HEK293 (cell line): ENCODE measurements at regions not wholly inside any gene's neighbourhood (a gene's known extent, or its start where the extent isn't known, plus 50 kb on each side); places are given as distances from the start of the nearest gene placed in this dataset.

Source experiments
- CTCF ChIA-PET: fragments of 350-600 bp; formaldehyde crosslinking; extraction: SDS; loops from one replicate; lab custom pipeline; 2021; ENCODE audit warnings: antibody characterized with exemption; lab: Yijun Ruan, JAX
- POLR2A ChIA-PET: fragments of 300-600 bp; formaldehyde crosslinking; extraction: SDS; loops from one replicate; lab custom pipeline; 2020; ENCODE audit warnings: antibody characterized with exemption, inconsistent platforms; lab: Yijun Ruan, JAX
- H3K27ac ChIP-seq: fragments of 200-500 bp; sonication (Bioruptor generic); 2 replicates; pipeline ENCODE4 v1.5.1; 2014; ENCODE audit warnings: low read depth, low read length, control low read depth, inconsistent platforms; ENCODE audit errors: extremely low read depth
- H3K36me3 ChIP-seq, 2 experiments: fragments of 200-500 bp in 1 of 2; sonication (Bioruptor generic) in 1 of 2; 1 replicate in 1 of 2; 2 replicates in 1 of 2; pipeline ENCODE4 v1.5.1; 2014 to 2017; ENCODE audit warnings: inconsistent platforms in 2 of 2, low read length in 2 of 2; ENCODE audit not compliant: control insufficient read depth in 2 of 2, insufficient read depth in 1 of 2
- H3K4me1 ChIP-seq: fragments of 200-500 bp; sonication (Bioruptor generic); 2 replicates; pipeline ENCODE4 v1.5.1; 2014; ENCODE audit warnings: mild to moderate bottlenecking, low read length, inconsistent platforms; ENCODE audit not compliant: control insufficient read depth, insufficient read depth
- H3K4me3 ChIP-seq: 2 replicates; pipeline ENCODE4 v1.5.1; 2011; ENCODE audit warnings: low read depth, mild to moderate bottlenecking, control low read depth, low read length, moderate library complexity
- H3K9me3 ChIP-seq: fragments of 200-500 bp; sonication (Bioruptor generic); 2 replicates; pipeline ENCODE4 v1.5.1; 2014; ENCODE audit warnings: low read depth, low read length, inconsistent platforms; ENCODE audit not compliant: control insufficient read depth, insufficient read depth
- HOXA7 ChIP-seq: sonication (generic); formaldehyde crosslinking; IDR thresholded peaks from 2 replicates; pipeline ENCODE4 v1.8.1; 2022; ENCODE audit warnings: missing genetic modification reagents, borderline replicate concordance
- HOXC10 ChIP-seq: sonication (generic); formaldehyde crosslinking; IDR thresholded peaks from 2 replicates; pipeline ENCODE4 v1.8.1; 2023; ENCODE audit warnings: mild to moderate bottlenecking, missing genetic modification reagents
- OSR2 ChIP-seq: fragments of 450-650 bp; formaldehyde crosslinking; IDR thresholded peaks from 2 replicates; pipeline ENCODE4 v1.5.1; 2016; ENCODE audit warnings: missing biosample characterization, missing genetic modification characterization
- PRDM4 ChIP-seq: fragments of 450-650 bp; formaldehyde crosslinking; IDR thresholded peaks from 2 replicates; pipeline ENCODE4 v1.5.1; 2017; ENCODE audit warnings: missing biosample characterization, missing genetic modification characterization
- PRDM6 ChIP-seq: fragments of 450-650 bp; formaldehyde crosslinking; IDR thresholded peaks from 2 replicates; pipeline ENCODE4 v1.5.1; 2017; ENCODE audit warnings: missing biosample characterization, missing genetic modification characterization
- TSHZ1 ChIP-seq: fragments of 450-650 bp; formaldehyde crosslinking; IDR thresholded peaks from 2 replicates; pipeline ENCODE4 v1.5.1; 2016; ENCODE audit warnings: missing biosample characterization, missing genetic modification characterization, borderline replicate concordance
- WT1 ChIP-seq: fragments of 450-650 bp; formaldehyde crosslinking; IDR thresholded peaks from 2 replicates; pipeline ENCODE4 v1.5.1; 2016; ENCODE audit warnings: missing biosample characterization, missing genetic modification characterization
- ZNF266 ChIP-seq: fragments of 450-650 bp; formaldehyde crosslinking; IDR thresholded peaks from 2 replicates; pipeline ENCODE4 v1.5.1; 2016; ENCODE audit warnings: missing biosample characterization, missing genetic modification characterization, low read depth
- ZNF341 ChIP-seq: fragments of 450-650 bp; formaldehyde crosslinking; IDR thresholded peaks from 2 replicates; pipeline ENCODE4; 2016; ENCODE audit warnings: low read depth, missing biosample characterization, missing genetic modification characterization
- ZNF514 ChIP-seq: fragments of 450-650 bp; formaldehyde crosslinking; IDR thresholded peaks from 2 replicates; pipeline ENCODE4 v1.5.1; 2016; ENCODE audit warnings: missing biosample characterization, missing genetic modification characterization
- ZNF518A ChIP-seq: fragments of 450-650 bp; formaldehyde crosslinking; conservative IDR thresholded peaks from 2 replicates; pipeline ENCODE4 v1.5.1; 2016; ENCODE audit warnings: low read depth, missing biosample characterization, missing genetic modification characterization
- ZNF580 ChIP-seq: fragments of 450-650 bp; formaldehyde crosslinking; IDR thresholded peaks from 2 replicates; pipeline ENCODE4 v1.5.1; 2016; ENCODE audit warnings: missing biosample characterization, missing genetic modification characterization
- ZNF747 ChIP-seq: fragments of 450-650 bp; formaldehyde crosslinking; IDR thresholded peaks from 2 replicates; pipeline ENCODE4 v1.5.1; 2016; ENCODE audit warnings: missing biosample characterization, missing genetic modification characterization
- ZNF777 ChIP-seq: fragments of 450-650 bp; formaldehyde crosslinking; IDR thresholded peaks from 2 replicates; pipeline ENCODE4 v1.5.1; 2017; ENCODE audit warnings: missing biosample characterization, missing genetic modification characterization, borderline replicate concordance
- ZNF792 ChIP-seq: fragments of 450-650 bp; formaldehyde crosslinking; IDR thresholded peaks from 2 replicates; pipeline ENCODE4 v1.5.1; 2016; ENCODE audit warnings: missing biosample characterization, missing genetic modification characterization
- ZNF843 ChIP-seq: fragments of 450-650 bp; formaldehyde crosslinking; IDR thresholded peaks from 2 replicates; pipeline ENCODE4 v1.5.1; 2016; ENCODE audit warnings: missing biosample characterization, missing genetic modification characterization
- ZSCAN18 ChIP-seq: fragments of 450-650 bp; formaldehyde crosslinking; IDR thresholded peaks from 2 replicates; pipeline ENCODE4 v1.5.1; 2016; ENCODE audit warnings: missing biosample characterization, missing genetic modification characterization
- ZSCAN30 ChIP-seq: fragments of 450-650 bp; IDR thresholded peaks from 2 replicates; pipeline ENCODE4 v1.5.1; 2018; ENCODE audit warnings: missing biosample characterization, mild to moderate bottlenecking, missing genetic modification characterization, moderate library complexity
- ZSCAN5A ChIP-seq: fragments of 450-650 bp; formaldehyde crosslinking; IDR thresholded peaks from 2 replicates; pipeline ENCODE4 v1.5.1; 2016; ENCODE audit warnings: missing biosample characterization, missing genetic modification characterization

- TF ChIP-seq TSHZ1 (tag by site-specific recombination), result no peak
- TF ChIP-seq ZNF777, result no peak
- TF ChIP-seq ZNF514 (tag by site-specific recombination), result no peak
- TF ChIP-seq ZNF792 (tag by site-specific recombination), result no peak
- no peak for TF ChIP-seq ZNF580 (tag by site-specific recombination)
These were observed 251.9 kb upstream of the TGFBR2 start (continued) for GRCh38 chr3:30354513-30354912.

- H3K36me3 ChIP-seq, result no peaks in the 10 kb centered on the region
- H3K27ac ChIP-seq, result peak overlapping the region; percentile 26; the same call in 1 of the 2 replicates
- POLR2A ChIA-PET, result no interaction called here
- H3K9me3 ChIP-seq, result no peaks in the 10 kb centered on the region
- no peak overlapping the region for H3K4me3 ChIP-seq
- no peak for TF ChIP-seq HOXC10 (CRISPR knock-in tag)
- peak; percentile 43; the same call in 1 of the 2 replicates for TF ChIP-seq OSR2
- peak; percentile 86; the same call in 1 of the 2 replicates for TF ChIP-seq PRDM6 (tag by site-specific recombination)
- TF ChIP-seq ZSCAN5A (tag by site-specific recombination), result no peak
- 0 out of 2 replicates have a peak, but pooled peaks have one; percentile 18 for TF ChIP-seq ZNF843 (tag by site-specific recombination)
- 0 out of 2 replicates have a peak, but pooled peaks have one; percentile 51 for TF ChIP-seq PRDM4
- no peak for TF ChIP-seq ZSCAN18
- TF ChIP-seq ZNF266 (tag by site-specific recombination), result no peak
- 0 out of 2 replicates have a peak, but pooled peaks have one; percentile 34 for TF ChIP-seq ZNF341
- no peak for TF ChIP-seq ZNF518A (tag by site-specific recombination)
- TF ChIP-seq WT1 (tag by site-specific recombination), result peak; percentile 52; the same call in 1 of the 2 replicates
- 0 out of 2 replicates have a peak, but pooled peaks have one; percentile 24 for TF ChIP-seq ZSCAN30 (tag by site-specific recombination)
- no peak for TF ChIP-seq ZNF747 (tag by site-specific recombination)
- no peak for TF ChIP-seq HOXA7 (CRISPR knock-in tag)
- no peaks in the 10 kb centered on the region for H3K4me1 ChIP-seq
- CTCF ChIA-PET, result no interaction called here
These were observed 251.4 kb upstream of the TGFBR2 start for GRCh38 chr3:30354972-30355371.
